ENCODE measurements at regions not wholly inside any gene's neighbourhood (a gene's known extent, or its start where the extent isn't known, plus 50 kb on each side); places are given as distances from the start of the nearest gene placed in this dataset.
A peak's percentile ranks its signal among the peaks of the same experiment; 100 is the strongest.

- H3K9me3 ChIP-seq (replicated peaks in 1 of 2; ENCODE audit: control insufficient read depth in 1 of 2, insufficient read depth in 1 of 2, low read length in 2 of 2) = no peaks in the 10 kb centered on the region
- H3K36me3 ChIP-seq (replicated peaks in 1 of 2; ENCODE audit: control insufficient read depth in 1 of 2, insufficient read depth in 2 of 2, low read length in 2 of 2) = no peaks in the 10 kb centered on the region
- H3K27me3 Mint-ChIP-seq (ENCODE audit: low read depth in 3 of 3) = peaks cover 4 to 15% (median 11%) of the 10 kb centered on the region in 3 donors
- H3K4me1 Mint-ChIP-seq = peaks cover 17% of the 10 kb centered on the region
- H3K4me2 ChIP-seq (replicated peaks; ENCODE audit: extremely low read depth, low read length, poor library complexity, severe bottlenecking) = no peak overlapping the region
- H3K27ac Mint-ChIP-seq = no peak overlapping the region
- H3K36me3 Mint-ChIP-seq = no peaks in the 10 kb centered on the region
- H3K9me3 Mint-ChIP-seq = peaks cover 0 to 4% (median 2%) of the 10 kb centered on the region in 7 donors
- WGBS (ENCODE audit: insufficient coverage) = 86% methylated on average over 1 of the region's 3 CpGs
- intact Hi-C loops (cut with micrococcal nuclease) = no loop called here
- no peak overlapping the region for H3K9ac ChIP-seq (ENCODE audit: insufficient read depth, low read length, poor library complexity, severe bottlenecking)
- no peak overlapping the region for H3K27ac ChIP-seq (ENCODE audit: low read depth in 1 of 2, low read length in 2 of 2)
- no peak for TF ChIP-seq CTCF (IDR thresholded peaks at IDR 0.05)
- H3K4me1 ChIP-seq (ENCODE audit: control insufficient read depth in 1 of 2, insufficient read depth in 2 of 2, low read length in 2 of 2) = peaks cover 17 to 18% of the 10 kb centered on the region in 2 donors
- H3K79me2 ChIP-seq (ENCODE audit: insufficient read depth, low read length) = no peaks in the 10 kb centered on the region
- no peak for DNase-seq
- no peak overlapping the region for H2AFZ ChIP-seq (ENCODE audit: insufficient read depth, low read depth, low read length, poor library complexity, severe bottlenecking)
- no peak overlapping the region for H3K4me3 Mint-ChIP-seq
- H3K4me3 ChIP-seq (replicated peaks in 1 of 3; ENCODE audit: low read depth in 2 of 3, low read length in 3 of 3) = no peak overlapping the region
- H3K27me3 ChIP-seq (ENCODE audit: control insufficient read depth in 2 of 2, insufficient read depth in 2 of 2, low read length in 2 of 2) = peaks cover 3 to 13% of the 10 kb centered on the region in 2 donors
- H4K20me1 ChIP-seq (ENCODE audit: insufficient read depth, low read length) = no peaks in the 10 kb centered on the region
Measured at GRCh38 chr1:14539309-14539708, 59.2 kb upstream of the KAZN start.

GRCh38 chr1:14539953-14540563 lies 58.4 kb upstream of the KAZN start:
- no peaks in the 10 kb centered on the region for H3K36me3 ChIP-seq (replicated peaks in 1 of 2; ENCODE audit: control insufficient read depth in 1 of 2, insufficient read depth in 2 of 2, low read length in 2 of 2)
- Mint-ChIP-seq H3K27me3 (ENCODE audit: low read depth in 3 of 3) (peaks cover 6 to 19% (median 11%) of the 10 kb centered on the region in 3 donors), H3K9me3 (peaks cover 0 to 2% (median 2%) of the 10 kb centered on the region in 7 donors), H3K4me1 (peaks cover 17% of the 10 kb centered on the region), H3K36me3 (no peaks in the 10 kb centered on the region), H3K27ac (peak overlapping the region in 1 of 7 donors; percentile 53), H3K4me3 (no peak overlapping the region)
- no peak overlapping the region for H3K4me3 ChIP-seq (replicated peaks in 1 of 3; ENCODE audit: low read depth in 2 of 3, low read length in 3 of 3)
- no peak overlapping the region for H3K27ac ChIP-seq (ENCODE audit: low read depth in 1 of 2, low read length in 2 of 2)
- no peak for TF ChIP-seq CTCF (IDR thresholded peaks at IDR 0.05)
- no peaks in the 10 kb centered on the region for H3K9me3 ChIP-seq (replicated peaks in 1 of 2; ENCODE audit: control insufficient read depth in 1 of 2, insufficient read depth in 1 of 2, low read length in 2 of 2)
- H3K79me2 ChIP-seq (ENCODE audit: insufficient read depth, low read length) = no peaks in the 10 kb centered on the region
- H3K9ac ChIP-seq (ENCODE audit: insufficient read depth, low read length, poor library complexity, severe bottlenecking) = no peak overlapping the region
- H3K4me1 ChIP-seq (ENCODE audit: control insufficient read depth in 1 of 2, insufficient read depth in 2 of 2, low read length in 2 of 2) = peaks cover 17 to 18% of the 10 kb centered on the region in 2 donors
- WGBS (ENCODE audit: insufficient coverage) = 80% methylated on average over 1 of the region's 9 CpGs
- H4K20me1 ChIP-seq (ENCODE audit: insufficient read depth, low read length) = no peaks in the 10 kb centered on the region
- DNase-seq = no peak
- H2AFZ ChIP-seq (ENCODE audit: insufficient read depth, low read depth, low read length, poor library complexity, severe bottlenecking) = no peak overlapping the region
- intact Hi-C loops (cut with micrococcal nuclease) = no loop called here
- H3K27me3 ChIP-seq (ENCODE audit: control insufficient read depth in 2 of 2, insufficient read depth in 2 of 2, low read length in 2 of 2) = peaks cover 3 to 13% of the 10 kb centered on the region in 2 donors
- no peak overlapping the region for H3K4me2 ChIP-seq (replicated peaks; ENCODE audit: extremely low read depth, low read length, poor library complexity, severe bottlenecking)
